ENCODE measurements at regions not wholly inside any gene's neighbourhood (a gene's known extent, or its start where the extent isn't known, plus 50 kb on each side); places are given as distances from the start of the nearest gene placed in this dataset.

DNA sequence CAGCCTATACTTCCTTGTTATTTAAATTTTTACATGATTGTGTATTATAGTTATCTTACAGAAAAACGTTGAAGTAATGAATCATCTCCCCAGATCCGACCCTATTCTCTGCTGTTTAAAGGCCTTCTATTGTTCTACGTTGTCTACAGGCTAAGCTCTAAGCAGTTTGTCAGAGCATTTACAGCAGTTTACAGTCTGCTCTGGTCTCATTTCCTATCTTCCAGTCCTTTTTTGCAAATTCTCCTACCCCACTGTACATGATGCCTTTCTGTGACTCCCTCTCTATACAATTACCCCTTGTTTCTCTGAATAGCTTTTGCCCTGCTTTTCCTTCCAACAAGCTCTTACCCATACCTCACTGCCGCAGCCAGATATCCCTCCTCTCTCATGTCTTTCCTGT, 319.2 kb upstream of the FMN2 start:
- no peak overlapping the region for H3K4me3 ChIP-seq (ENCODE audit: low read depth, low read length)
- no peak for DNase-seq (ENCODE audit: low read depth, low spot score)
- TF ChIP-seq, protein P1, sequence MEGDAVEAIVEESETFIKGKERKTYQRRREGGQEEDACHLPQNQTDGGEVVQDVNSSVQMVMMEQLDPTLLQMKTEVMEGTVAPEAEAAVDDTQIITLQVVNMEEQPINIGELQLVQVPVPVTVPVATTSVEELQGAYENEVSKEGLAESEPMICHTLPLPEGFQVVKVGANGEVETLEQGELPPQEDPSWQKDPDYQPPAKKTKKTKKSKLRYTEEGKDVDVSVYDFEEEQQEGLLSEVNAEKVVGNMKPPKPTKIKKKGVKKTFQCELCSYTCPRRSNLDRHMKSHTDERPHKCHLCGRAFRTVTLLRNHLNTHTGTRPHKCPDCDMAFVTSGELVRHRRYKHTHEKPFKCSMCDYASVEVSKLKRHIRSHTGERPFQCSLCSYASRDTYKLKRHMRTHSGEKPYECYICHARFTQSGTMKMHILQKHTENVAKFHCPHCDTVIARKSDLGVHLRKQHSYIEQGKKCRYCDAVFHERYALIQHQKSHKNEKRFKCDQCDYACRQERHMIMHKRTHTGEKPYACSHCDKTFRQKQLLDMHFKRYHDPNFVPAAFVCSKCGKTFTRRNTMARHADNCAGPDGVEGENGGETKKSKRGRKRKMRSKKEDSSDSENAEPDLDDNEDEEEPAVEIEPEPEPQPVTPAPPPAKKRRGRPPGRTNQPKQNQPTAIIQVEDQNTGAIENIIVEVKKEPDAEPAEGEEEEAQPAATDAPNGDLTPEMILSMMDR (IDR thresholded peaks at IDR 0.05; ENCODE audit: low read depth, low read length), result no peak
- in situ Hi-C loops (cut with HindIII; ENCODE audit: low sequenced_read_pairs), result no loop called here

DNA sequence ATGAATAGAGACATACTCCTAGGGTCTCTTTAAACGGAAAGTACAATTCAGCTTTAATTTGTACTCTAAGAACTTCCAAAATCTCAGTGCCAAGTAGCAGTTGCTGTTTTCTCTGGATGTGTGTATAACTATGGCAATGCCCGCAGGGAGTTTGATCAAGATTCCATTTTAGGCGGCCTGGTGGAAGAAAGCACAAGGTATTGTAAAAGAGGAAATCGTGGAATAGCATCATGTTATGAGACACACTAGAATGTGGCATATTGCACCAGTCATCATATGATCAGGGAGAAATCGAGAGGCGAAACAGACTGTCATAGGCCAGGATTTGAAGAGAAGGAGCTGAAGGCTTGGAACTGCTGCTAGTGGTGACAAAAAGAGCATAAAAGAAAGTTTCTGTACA, 316.2 kb upstream of the FMN2 start:
- in situ Hi-C loops (cut with HindIII; ENCODE audit: low sequenced_read_pairs), result no loop called here
- H3K4me3 ChIP-seq (ENCODE audit: low read depth, low read length), result no peak overlapping the region
- TF ChIP-seq, protein P1 (IDR thresholded peaks at IDR 0.05; ENCODE audit: low read depth, low read length), result no peak
- no peak for DNase-seq (ENCODE audit: low read depth, low spot score)

DNA sequence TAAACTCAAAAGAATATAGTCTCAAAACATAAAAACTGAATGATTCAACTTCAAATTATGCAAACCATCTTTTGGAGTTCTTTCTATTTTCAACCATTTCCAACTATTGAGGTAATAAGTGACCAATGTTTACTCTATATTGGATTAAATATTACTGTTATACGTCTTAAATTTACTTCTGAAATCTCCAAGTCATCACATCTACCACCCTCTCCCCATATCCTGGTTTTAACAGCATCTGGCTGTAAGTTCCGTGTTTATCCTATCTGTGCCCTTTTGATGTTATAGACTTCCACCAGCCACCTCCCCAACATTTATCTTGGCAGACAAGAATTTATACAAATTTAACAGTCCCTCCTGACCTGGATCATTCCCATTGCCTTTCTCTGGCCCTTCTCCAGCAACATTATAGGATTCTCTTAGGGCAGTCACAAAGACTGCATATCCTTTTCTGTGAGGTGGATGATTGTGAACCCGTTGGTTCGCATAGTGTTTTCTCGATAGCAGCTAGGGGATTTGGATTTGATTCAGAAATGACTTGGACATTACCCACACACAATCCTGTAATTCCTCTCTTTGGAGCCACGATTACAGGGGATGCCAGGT, 313.4 kb upstream of the FMN2 start:
- in situ Hi-C loops (cut with HindIII; ENCODE audit: low sequenced_read_pairs), result no loop called here
- DNase-seq (ENCODE audit: low read depth, low spot score), result no peak
- H3K4me3 ChIP-seq (ENCODE audit: low read depth, low read length), result no peak overlapping the region
- TF ChIP-seq, protein P1 (IDR thresholded peaks at IDR 0.05; ENCODE audit: low read depth, low read length), result no peak

DNA sequence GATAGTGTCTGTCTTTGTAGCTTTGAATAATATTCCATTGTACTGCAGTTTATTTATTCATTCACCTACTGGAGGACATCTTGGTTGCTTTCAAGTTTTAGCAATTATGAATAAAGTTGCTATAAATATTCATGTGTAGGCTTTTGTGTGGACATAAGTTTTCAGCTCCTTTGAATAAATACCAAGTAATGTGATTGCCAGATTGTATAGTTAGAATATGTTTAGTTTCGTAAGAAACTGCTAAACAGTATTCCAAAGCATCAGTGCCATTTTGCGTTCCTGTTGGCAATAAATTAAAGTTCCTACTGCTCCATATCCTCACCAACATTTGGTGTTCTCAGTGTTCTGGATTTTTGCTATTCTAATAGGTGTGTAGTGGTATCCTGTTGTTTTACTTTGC, 311.7 kb upstream of the FMN2 start:
- DNase-seq (ENCODE audit: low read depth, low spot score), result no peak
- TF ChIP-seq, protein P1 (IDR thresholded peaks at IDR 0.05; ENCODE audit: low read depth, low read length), result no peak
- in situ Hi-C loops (cut with HindIII; ENCODE audit: low sequenced_read_pairs), result no loop called here
- no peak overlapping the region for H3K4me3 ChIP-seq (ENCODE audit: low read depth, low read length)

DNA sequence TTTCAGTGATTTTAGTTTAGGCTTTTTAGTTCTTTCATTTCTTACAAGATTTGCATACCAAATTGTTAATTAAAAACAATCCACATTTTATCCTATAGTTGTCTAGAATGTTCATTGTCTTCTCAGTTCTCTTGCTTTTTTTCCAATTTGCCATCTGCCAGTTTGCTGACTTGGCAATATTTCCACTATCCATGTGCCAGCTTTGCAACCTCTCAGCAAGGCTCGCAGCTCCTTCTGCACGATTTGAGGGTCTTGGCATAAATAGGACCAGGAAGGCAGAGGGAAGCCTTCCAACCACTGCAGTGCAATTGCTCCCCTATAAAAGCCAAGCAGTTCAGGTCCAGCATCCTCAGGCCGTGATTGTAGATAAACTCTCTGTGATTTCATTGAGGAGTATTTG, 306.8 kb upstream of the FMN2 start:
- no peak overlapping the region for H3K4me3 ChIP-seq (ENCODE audit: low read depth, low read length)
- no peak for DNase-seq (ENCODE audit: low read depth, low spot score)
- TF ChIP-seq, protein P1 (IDR thresholded peaks at IDR 0.05; ENCODE audit: low read depth, low read length), result no peak
- in situ Hi-C loops (cut with HindIII; ENCODE audit: low sequenced_read_pairs), result no loop called here

DNA sequence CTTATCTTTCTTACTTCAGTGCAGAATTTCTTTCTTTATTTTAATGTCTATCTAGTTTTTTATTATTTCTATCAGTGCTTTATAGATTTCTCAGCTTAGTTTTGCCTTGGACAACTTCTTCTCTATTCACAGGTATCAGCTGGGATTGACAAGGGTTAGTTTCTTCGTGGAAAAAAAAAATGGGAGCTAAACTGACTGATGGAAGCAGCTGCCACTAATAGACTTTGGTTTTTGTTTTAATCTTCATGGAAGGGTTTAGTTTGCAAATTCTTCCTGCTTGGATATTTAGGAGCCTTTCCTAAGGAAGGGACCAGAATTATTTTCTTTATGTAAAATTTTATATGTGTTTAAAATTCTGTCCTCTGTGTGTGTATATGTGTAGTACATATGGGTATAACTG, 306.1 kb upstream of the FMN2 start:
- TF ChIP-seq, protein P1 (IDR thresholded peaks at IDR 0.05; ENCODE audit: low read depth, low read length), result no peak
- no peak overlapping the region for H3K4me3 ChIP-seq (ENCODE audit: low read depth, low read length)
- DNase-seq (ENCODE audit: low read depth, low spot score), result no peak
- in situ Hi-C loops (cut with HindIII; ENCODE audit: low sequenced_read_pairs), result no loop called here

DNA sequence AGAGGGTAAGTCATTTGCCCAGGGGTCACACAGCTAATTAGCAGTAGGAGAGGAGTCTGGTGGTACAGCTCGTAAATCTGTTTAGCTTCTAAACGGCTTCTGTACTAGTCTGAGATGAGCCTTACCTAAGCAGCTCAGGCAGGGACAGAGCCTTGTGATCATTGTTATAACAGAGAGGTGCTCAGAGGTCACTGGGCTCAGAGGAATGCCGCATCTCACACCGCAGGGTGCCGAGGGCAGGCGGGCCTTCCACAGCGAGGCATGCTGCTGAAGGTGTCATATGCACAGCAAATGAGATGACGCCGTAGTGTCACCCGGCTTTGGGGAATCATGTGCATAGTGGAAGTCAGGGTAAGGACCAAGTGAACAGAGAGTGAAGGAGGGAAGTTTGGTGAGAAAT, 305.2 kb upstream of the FMN2 start:
- no peak overlapping the region for H3K4me3 ChIP-seq (ENCODE audit: low read depth, low read length)
- no peak for DNase-seq (ENCODE audit: low read depth, low spot score)
- in situ Hi-C loops (cut with HindIII; ENCODE audit: low sequenced_read_pairs), result no loop called here
- TF ChIP-seq, protein P1 (IDR thresholded peaks at IDR 0.05; ENCODE audit: low read depth, low read length), result no peak
